ENCODE measurements at regions not wholly inside any gene's neighbourhood (a gene's known extent, or its start where the extent isn't known, plus 50 kb on each side); places are given as distances from the start of the nearest gene placed in this dataset.

DNA sequence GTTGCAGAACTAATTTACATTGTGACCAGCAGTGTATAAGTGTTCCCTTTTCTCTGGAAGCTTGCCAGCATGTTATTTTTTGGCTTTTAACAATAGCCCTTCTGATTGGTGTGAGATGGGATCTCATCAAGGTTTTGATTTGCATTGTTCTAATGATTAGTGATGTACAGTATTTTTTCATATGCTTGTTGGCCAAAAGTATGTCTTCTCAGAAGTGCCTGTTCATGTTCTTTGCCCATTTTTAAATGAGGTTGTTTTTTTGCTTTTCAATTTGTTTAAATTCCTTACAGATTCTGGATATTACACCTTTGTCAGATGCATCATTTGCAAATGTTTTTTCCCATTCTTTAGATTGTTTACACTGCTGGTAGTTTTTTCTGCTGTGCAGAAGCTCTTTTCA lies 627.0 kb upstream of the CNTNAP2 start:
- no peak for DNase-seq (ENCODE audit: low read depth)
- H3K36me3 ChIP-seq (ENCODE audit: control insufficient read depth, insufficient read depth, low read length): no peaks in the 10 kb centered on the region
- H3K27me3 ChIP-seq (ENCODE audit: control insufficient read depth, insufficient read depth, low read length): no peaks in the 10 kb centered on the region
- no peak overlapping the region for H3K4me3 ChIP-seq (ENCODE audit: low read depth, low read length)
- TF ChIP-seq, protein P1, sequence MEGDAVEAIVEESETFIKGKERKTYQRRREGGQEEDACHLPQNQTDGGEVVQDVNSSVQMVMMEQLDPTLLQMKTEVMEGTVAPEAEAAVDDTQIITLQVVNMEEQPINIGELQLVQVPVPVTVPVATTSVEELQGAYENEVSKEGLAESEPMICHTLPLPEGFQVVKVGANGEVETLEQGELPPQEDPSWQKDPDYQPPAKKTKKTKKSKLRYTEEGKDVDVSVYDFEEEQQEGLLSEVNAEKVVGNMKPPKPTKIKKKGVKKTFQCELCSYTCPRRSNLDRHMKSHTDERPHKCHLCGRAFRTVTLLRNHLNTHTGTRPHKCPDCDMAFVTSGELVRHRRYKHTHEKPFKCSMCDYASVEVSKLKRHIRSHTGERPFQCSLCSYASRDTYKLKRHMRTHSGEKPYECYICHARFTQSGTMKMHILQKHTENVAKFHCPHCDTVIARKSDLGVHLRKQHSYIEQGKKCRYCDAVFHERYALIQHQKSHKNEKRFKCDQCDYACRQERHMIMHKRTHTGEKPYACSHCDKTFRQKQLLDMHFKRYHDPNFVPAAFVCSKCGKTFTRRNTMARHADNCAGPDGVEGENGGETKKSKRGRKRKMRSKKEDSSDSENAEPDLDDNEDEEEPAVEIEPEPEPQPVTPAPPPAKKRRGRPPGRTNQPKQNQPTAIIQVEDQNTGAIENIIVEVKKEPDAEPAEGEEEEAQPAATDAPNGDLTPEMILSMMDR (IDR thresholded peaks at IDR 0.05; ENCODE audit: insufficient read depth, low read length, poor library complexity, severe bottlenecking): no peak

DNA sequence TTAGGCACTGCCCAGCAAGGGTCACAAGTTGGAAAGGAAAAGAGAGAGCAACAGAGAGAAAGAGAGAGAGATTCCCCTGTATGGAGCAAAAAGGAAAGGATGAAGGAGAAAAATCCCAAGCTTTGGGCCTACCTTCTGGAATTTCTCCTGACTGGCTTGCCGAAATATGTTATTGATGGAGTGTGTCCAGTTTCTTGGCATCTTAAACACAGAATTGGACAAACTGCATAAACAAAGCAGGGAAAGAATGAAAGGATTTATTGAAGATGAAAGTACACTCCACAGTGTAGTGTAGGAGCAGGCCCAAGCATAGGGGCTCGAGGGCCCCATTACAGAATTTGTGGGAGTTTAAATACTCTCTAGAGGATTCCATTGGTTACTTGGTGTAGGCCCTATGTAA lies 627.8 kb upstream of the CNTNAP2 start:
- no peak for DNase-seq (ENCODE audit: low read depth)
- Histone ChIP-seq H3K36me3 (ENCODE audit: control insufficient read depth, insufficient read depth, low read length) (no peaks in the 10 kb centered on the region), H3K4me3 (ENCODE audit: low read depth, low read length) (no peak overlapping the region), H3K27me3 (ENCODE audit: control insufficient read depth, insufficient read depth, low read length) (no peaks in the 10 kb centered on the region)
- TF ChIP-seq, protein P1 (IDR thresholded peaks at IDR 0.05; ENCODE audit: insufficient read depth, low read length, poor library complexity, severe bottlenecking): no peak

DNA sequence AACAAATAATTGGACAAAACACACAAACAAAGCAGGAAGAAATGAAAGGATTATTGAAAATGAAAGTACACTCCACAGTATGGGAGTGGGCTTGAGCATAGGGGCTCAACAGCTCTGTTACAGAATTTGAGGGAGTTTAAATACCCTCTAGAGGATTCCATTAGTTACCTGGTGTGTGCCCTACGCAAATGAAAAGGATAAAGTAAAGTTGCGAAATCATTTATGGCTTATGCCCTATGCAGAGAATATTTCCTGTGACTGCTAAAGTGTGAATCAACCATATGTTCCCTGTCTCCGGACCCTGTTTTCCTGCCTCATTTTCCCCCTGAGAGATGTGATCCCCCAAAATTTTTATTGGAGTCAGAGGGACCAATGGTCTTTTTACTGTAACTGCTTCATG lies 634.6 kb upstream of the CNTNAP2 start:
- no peak for DNase-seq (ENCODE audit: low read depth)
- no peaks in the 10 kb centered on the region for H3K36me3 ChIP-seq (ENCODE audit: control insufficient read depth, insufficient read depth, low read length)
- no peaks in the 10 kb centered on the region for H3K27me3 ChIP-seq (ENCODE audit: control insufficient read depth, insufficient read depth, low read length)
- TF ChIP-seq, protein P1 (IDR thresholded peaks at IDR 0.05; ENCODE audit: insufficient read depth, low read length, poor library complexity, severe bottlenecking): no peak
- H3K4me3 ChIP-seq (ENCODE audit: low read depth, low read length): no peak overlapping the region

DNA sequence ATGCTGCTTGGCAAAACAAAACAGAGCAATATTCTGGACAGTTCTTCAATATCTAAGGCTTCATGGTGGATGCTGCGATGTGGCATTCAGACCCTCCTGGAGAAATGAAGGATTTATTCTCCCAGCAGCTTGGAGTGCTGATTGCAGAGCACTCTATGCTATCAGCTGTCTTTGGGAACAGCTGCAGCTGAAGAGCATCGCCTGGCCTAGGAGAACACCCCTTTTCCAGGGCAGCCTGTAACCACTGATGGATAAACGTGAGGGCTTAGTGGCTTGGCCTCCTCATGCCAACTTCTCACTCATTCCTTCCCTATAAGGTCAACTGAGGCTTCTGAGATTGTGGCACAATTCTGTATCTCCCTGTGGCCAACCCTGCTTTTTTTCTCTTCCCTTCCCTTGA lies 638.1 kb upstream of the CNTNAP2 start:
- Histone ChIP-seq H3K27me3 (ENCODE audit: control insufficient read depth, insufficient read depth, low read length) (no peaks in the 10 kb centered on the region), H3K36me3 (ENCODE audit: control insufficient read depth, insufficient read depth, low read length) (no peaks in the 10 kb centered on the region), H3K4me3 (ENCODE audit: low read depth, low read length) (no peak overlapping the region)
- no peak for DNase-seq (ENCODE audit: low read depth)
- TF ChIP-seq, protein P1 (IDR thresholded peaks at IDR 0.05; ENCODE audit: insufficient read depth, low read length, poor library complexity, severe bottlenecking): no peak

DNA sequence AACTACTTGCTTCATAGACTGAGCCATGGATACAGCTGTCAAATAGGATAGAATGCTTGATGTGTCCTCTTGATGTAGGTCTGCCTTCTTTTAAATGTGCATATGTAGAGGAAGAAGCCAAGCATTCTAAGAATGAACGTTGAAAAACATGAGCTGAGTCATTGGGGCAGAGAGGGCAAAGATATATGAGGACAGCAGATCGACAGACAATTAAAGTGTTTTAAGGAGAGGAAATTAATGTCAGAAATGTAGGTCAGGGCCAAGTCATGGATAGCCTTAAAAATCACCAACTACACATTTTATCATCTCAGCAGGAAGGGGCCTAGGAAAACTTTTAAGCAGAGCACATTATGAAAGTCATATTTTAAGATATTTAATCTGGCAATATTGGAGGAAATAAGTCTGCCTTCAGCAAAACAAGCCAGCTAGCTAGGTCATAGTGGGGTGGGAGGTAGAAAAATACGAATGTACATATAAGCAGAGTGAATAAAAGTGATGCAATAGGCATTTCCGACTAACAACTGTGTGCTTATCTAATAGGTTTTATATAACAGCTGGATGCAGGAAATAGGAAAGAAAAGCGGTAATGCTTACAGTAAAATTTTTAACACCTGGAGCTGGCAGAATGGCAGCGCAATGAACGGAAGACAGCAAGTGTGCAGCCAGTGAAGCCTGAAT lies 638.3 kb upstream of the TPK1 start:
- Histone ChIP-seq H3K36me3 (ENCODE audit: control insufficient read depth, insufficient read depth, low read length) (no peaks in the 10 kb centered on the region), H3K27me3 (ENCODE audit: control insufficient read depth, insufficient read depth, low read length) (no peaks in the 10 kb centered on the region), H3K4me3 (ENCODE audit: low read depth, low read length) (no peak overlapping the region)
- DNase-seq (ENCODE audit: low read depth): no peak
- TF ChIP-seq, protein P1 (IDR thresholded peaks at IDR 0.05; ENCODE audit: insufficient read depth, low read length, poor library complexity, severe bottlenecking): no peak

DNA sequence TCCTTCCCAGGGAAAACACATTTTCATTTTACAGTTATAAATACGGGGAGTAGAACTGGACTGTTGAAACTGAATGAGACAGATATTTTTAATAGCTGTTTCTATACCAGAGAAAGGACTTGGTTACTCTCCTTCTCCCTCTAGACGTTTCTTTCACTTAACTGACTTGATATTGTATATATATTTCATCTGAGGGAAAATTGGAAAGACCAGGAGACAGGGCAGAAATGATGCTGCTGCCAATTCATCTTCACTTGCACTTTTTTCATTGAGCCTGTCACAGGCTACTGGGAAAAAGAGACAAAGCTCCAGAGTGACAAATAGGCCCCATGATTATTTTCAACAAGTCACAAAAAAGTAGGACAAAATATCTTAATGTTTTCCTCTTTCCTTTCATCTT lies 636.0 kb upstream of the TPK1 start:
- Histone ChIP-seq H3K27me3 (ENCODE audit: control insufficient read depth, insufficient read depth, low read length) (no peaks in the 10 kb centered on the region), H3K36me3 (ENCODE audit: control insufficient read depth, insufficient read depth, low read length) (no peaks in the 10 kb centered on the region), H3K4me3 (ENCODE audit: low read depth, low read length) (no peak overlapping the region)
- no peak for DNase-seq (ENCODE audit: low read depth)
- TF ChIP-seq, protein P1 (IDR thresholded peaks at IDR 0.05; ENCODE audit: insufficient read depth, low read length, poor library complexity, severe bottlenecking): no peak
